GM18861 (cell line): ENCODE measurements at regions not wholly inside any gene's neighbourhood (a gene's known extent, or its start where the extent isn't known, plus 50 kb on each side); places are given as distances from the start of the nearest gene placed in this dataset.

Source experiments
- ATAC-seq: cut with Tn5 transposase; IDR thresholded peaks from one replicate; pipeline ENCODE4 v1.9.1; 2021; ENCODE audit not compliant: unreplicated experiment

- ATAC-seq: no peak
These were observed 408.9 kb downstream of the MEIS1 start for GRCh38 chr2:66843847-66844246.

GRCh38 chr2:66845307-66845706 is 410.4 kb downstream of the MEIS1 start:
- no peak for ATAC-seq

GRCh38 chr2:66846887-66847286 is 412.0 kb downstream of the MEIS1 start:
- ATAC-seq: no peak

GRCh38 chr2:66849153-66849755 is 414.3 kb downstream of the MEIS1 start:
- ATAC-seq: no peak

- no peak for ATAC-seq
These were observed 415.5 kb downstream of the MEIS1 start for GRCh38 chr2:66850376-66850775.

- no peak for ATAC-seq
These were observed 416.5 kb downstream of the MEIS1 start for GRCh38 chr2:66851449-66851872.

GRCh38 chr2:66852953-66853352 is 418.0 kb downstream of the MEIS1 start:
- ATAC-seq: no peak

- no peak for ATAC-seq
These were observed 418.7 kb downstream of the MEIS1 start for GRCh38 chr2:66853585-66853984.

GRCh38 chr2:66854298-66854697 is 419.4 kb downstream of the MEIS1 start:
- ATAC-seq: no peak

- no peak for ATAC-seq
These were observed 428.1 kb downstream of the MEIS1 start for GRCh38 chr2:66862885-66863650.

GRCh38 chr2:66865161-66865560 is 430.2 kb downstream of the MEIS1 start:
- ATAC-seq: no peak

GRCh38 chr2:66866331-66867062 is 431.6 kb downstream of the MEIS1 start:
- ATAC-seq: no peak

GRCh38 chr2:66867063-66867441 is 432.1 kb downstream of the MEIS1 start:
- no peak for ATAC-seq

GRCh38 chr2:66869076-66869475 is 434.2 kb downstream of the MEIS1 start:
- no peak for ATAC-seq

- ATAC-seq: no peak
These were observed 437.4 kb downstream of the MEIS1 start for GRCh38 chr2:66872081-66872985.

GRCh38 chr2:66872986-66873754 is 438.2 kb downstream of the MEIS1 start:
- ATAC-seq: no peak

GRCh38 chr2:66874411-66874810 is 439.5 kb downstream of the MEIS1 start:
- no peak for ATAC-seq

- no peak for ATAC-seq
These were observed 441.1 kb downstream of the MEIS1 start for GRCh38 chr2:66875941-66876462.

GRCh38 chr2:66885775-66886383 is 451.0 kb downstream of the MEIS1 start:
- ATAC-seq: no peak

- ATAC-seq: no peak
These were observed 453.3 kb downstream of the MEIS1 start for GRCh38 chr2:66888246-66888645.
